CD4-positive, alpha-beta T cell treated with Interleukin-12 subunit alpha and Interleukin-12 subunit beta, for 1 hour (primary cell): ENCODE measurements at regions not wholly inside any gene's neighbourhood (a gene's known extent, or its start where the extent isn't known, plus 50 kb on each side); places are given as distances from the start of the nearest gene placed in this dataset.
"Not testable (repeated sequence)": the region's sequence is repeated elsewhere in the genome, so short reads cannot be mapped to it uniquely, and the experiment has no call there.

Experiments used
- DNase-seq: peaks from one replicate; pipeline ENCODE4 v3.0.0-alpha.2; 2020

- no peak for DNase-seq
Measured at GRCh38 chr1:65064981-65065380, 83.0 kb upstream of the AK4 start.

- DNase-seq: no peak
Measured at GRCh38 chr1:65065524-65066418, 82.2 kb upstream of the AK4 start.

GRCh38 chr1:65066419-65066765 is 81.6 kb upstream of the AK4 start:
- no peak for DNase-seq

- DNase-seq: peak; percentile 89
Measured at GRCh38 chr1:65066766-65067490, 81.1 kb upstream of the AK4 start.

- peak; percentile 69 for DNase-seq
Measured at GRCh38 chr1:65067491-65068201, 80.4 kb upstream of the AK4 start.

- DNase-seq: peak; percentile 48
Measured at GRCh38 chr1:65068202-65069010, 79.6 kb upstream of the AK4 start.

- peak; percentile 43 for DNase-seq
Measured at GRCh38 chr1:65069011-65069565, 78.9 kb upstream of the AK4 start.

- no peak for DNase-seq
Measured at GRCh38 chr1:65072845-65073244, 75.2 kb upstream of the AK4 start.

- DNase-seq: peak; percentile 84
Measured at GRCh38 chr1:65075123-65075976, 72.7 kb upstream of the AK4 start.

- DNase-seq: no peak
Measured at GRCh38 chr1:65077369-65077768, 70.6 kb upstream of the AK4 start.

GRCh38 chr1:65079941-65080340 is 68.1 kb upstream of the AK4 start:
- DNase-seq: no peak

- DNase-seq: no peak
Measured at GRCh38 chr1:65082346-65083040, 65.5 kb upstream of the AK4 start.

GRCh38 chr1:65083263-65083896 is 64.6 kb upstream of the AK4 start:
- DNase-seq: no peak

GRCh38 chr1:65084066-65084465 is 63.9 kb upstream of the AK4 start:
- DNase-seq: no peak

- DNase-seq: not testable (repeated sequence)
Measured at GRCh38 chr1:65087519-65087918, 60.5 kb upstream of the AK4 start.

GRCh38 chr1:65090406-65090805 is 57.6 kb upstream of the AK4 start:
- DNase-seq: no peak

- no peak for DNase-seq
Measured at GRCh38 chr1:65092691-65093090, 55.3 kb upstream of the AK4 start.

- DNase-seq: no peak
Measured at GRCh38 chr1:65097076-65097475, 50.9 kb upstream of the AK4 start.
